ENCODE measurements at regions not wholly inside any gene's neighbourhood (a gene's known extent, or its start where the extent isn't known, plus 50 kb on each side); places are given as distances from the start of the nearest gene placed in this dataset.

DNA sequence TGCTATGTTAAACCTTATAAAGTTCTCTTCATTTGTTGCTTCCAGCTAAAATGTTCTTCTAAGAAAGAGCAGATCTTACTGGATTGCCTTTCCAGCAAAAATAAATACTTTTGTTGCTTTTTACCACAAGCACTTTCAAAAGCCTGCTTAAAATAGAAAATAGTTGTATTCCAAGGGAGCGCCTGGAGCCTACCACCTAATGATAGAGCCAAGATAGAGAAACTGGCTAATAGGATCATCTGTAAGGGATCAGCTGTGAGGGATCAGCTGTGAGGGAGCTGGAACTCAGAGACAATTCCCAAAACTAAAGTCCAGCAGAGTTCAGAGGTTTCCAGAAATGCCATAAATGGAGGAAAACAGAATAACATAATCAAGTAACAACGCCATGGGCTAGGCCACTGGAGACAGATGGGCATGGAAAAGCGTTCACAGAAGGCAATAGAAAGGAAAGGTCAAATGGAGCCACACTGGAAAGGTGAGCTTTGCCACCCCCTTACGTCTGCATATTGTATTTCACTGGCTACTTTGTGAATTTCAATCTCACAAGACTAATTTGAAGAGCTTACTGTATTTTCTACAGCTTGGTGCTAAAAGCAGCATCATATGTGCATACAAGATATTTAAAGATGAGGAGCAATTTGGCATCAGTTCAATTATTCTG, 140.6 kb upstream of the TLE4 start:
- TF ChIP-seq EP300 (IDR thresholded peaks at IDR 0.05; ENCODE audit: borderline replicate concordance in 1 of 2, low read depth in 2 of 2, low read length in 2 of 2) (no peak), CREB1 (IDR thresholded peaks at IDR 0.05) (no peak), POLR2AphosphoS5 (IDR thresholded peaks at IDR 0.05; ENCODE audit: low read depth, low read length) (no peak), CTCF (IDR thresholded peaks at IDR 0.05; ENCODE audit: control extremely low read depth in 1 of 3, insufficient read depth in 1 of 3, low read depth in 1 of 3, low read length in 3 of 3) (peak in 1 of 3 experiments; percentile 13; a peak in 2 of 4 replicates), JUN (IDR thresholded peaks at IDR 0.05; ENCODE audit: low read depth, low read length) (no peak), SRF (IDR thresholded peaks at IDR 0.05; ENCODE audit: low read depth, low read length) (no peak), EZH2 (IDR thresholded peaks at IDR 0.05; ENCODE audit: low read depth, low read length, severe bottlenecking) (no peak), RNF2 (IDR thresholded peaks at IDR 0.05; ENCODE audit: borderline replicate concordance, low read depth, low read length, missing control alignments, poor library complexity, severe bottlenecking) (no peak), SP1 (IDR thresholded peaks at IDR 0.05; ENCODE audit: low read depth, low read length) (no peak), CBX5 (IDR thresholded peaks at IDR 0.05; ENCODE audit: low read depth, low read length) (no peak)
